WI38 (cell line): ENCODE measurements at regions not wholly inside any gene's neighbourhood (a gene's known extent, or its start where the extent isn't known, plus 50 kb on each side); places are given as distances from the start of the nearest gene placed in this dataset.

ENCODE experiments used
- H3K4me3 ChIP-seq: 2 replicates; pipeline ENCODE4 v1.5.1; 2011; ENCODE audit warnings: low read depth, mild to moderate bottlenecking, control low read depth, low read length
- TF ChIP-seq, protein P1 (sequence below): IDR thresholded peaks from 2 replicates; pipeline ENCODE4 v1.5.1; 2012; ENCODE audit warnings: low read depth, mild to moderate bottlenecking, control low read depth, low read length

- TF ChIP-seq, protein P1, sequence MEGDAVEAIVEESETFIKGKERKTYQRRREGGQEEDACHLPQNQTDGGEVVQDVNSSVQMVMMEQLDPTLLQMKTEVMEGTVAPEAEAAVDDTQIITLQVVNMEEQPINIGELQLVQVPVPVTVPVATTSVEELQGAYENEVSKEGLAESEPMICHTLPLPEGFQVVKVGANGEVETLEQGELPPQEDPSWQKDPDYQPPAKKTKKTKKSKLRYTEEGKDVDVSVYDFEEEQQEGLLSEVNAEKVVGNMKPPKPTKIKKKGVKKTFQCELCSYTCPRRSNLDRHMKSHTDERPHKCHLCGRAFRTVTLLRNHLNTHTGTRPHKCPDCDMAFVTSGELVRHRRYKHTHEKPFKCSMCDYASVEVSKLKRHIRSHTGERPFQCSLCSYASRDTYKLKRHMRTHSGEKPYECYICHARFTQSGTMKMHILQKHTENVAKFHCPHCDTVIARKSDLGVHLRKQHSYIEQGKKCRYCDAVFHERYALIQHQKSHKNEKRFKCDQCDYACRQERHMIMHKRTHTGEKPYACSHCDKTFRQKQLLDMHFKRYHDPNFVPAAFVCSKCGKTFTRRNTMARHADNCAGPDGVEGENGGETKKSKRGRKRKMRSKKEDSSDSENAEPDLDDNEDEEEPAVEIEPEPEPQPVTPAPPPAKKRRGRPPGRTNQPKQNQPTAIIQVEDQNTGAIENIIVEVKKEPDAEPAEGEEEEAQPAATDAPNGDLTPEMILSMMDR = peak; percentile 84
- no peak overlapping the region for H3K4me3 ChIP-seq
Observed at GRCh38 chr17:33779234-33779591, 475.9 kb upstream of the CCL2 start.

- H3K4me3 ChIP-seq = no peak overlapping the region
- TF ChIP-seq, protein P1 = no peak
Observed at GRCh38 chr17:33785281-33785680, 469.8 kb upstream of the CCL2 start.

GRCh38 chr17:33786478-33786877, 468.6 kb upstream of the CCL2 start:
- no peak overlapping the region for H3K4me3 ChIP-seq
- TF ChIP-seq, protein P1 = no peak

DNA sequence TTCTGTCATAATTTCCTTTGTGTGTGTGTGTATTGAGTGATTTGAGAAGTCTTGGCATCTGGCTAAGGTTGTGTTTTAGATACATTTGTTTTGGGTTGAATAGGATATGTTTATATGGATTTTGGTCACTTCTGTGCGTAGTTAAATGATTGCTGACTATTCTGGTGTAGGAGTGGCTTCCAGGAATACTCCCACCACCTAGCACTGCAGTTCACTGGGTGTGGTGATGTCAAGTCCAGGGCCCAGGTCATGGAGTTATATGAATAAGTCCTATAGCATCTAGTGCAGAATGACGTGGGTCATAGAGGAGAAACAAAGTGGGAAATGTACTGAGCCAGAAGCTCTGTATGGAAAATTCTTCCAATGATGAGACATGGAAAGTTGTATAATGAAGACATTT, 465.4 kb upstream of the CCL2 start:
- H3K4me3 ChIP-seq = no peak overlapping the region
- TF ChIP-seq, protein P1 = no peak

- TF ChIP-seq, protein P1 = no peak
- no peak overlapping the region for H3K4me3 ChIP-seq
Observed at GRCh38 chr17:33797181-33797580, 457.9 kb upstream of the CCL2 start.

DNA sequence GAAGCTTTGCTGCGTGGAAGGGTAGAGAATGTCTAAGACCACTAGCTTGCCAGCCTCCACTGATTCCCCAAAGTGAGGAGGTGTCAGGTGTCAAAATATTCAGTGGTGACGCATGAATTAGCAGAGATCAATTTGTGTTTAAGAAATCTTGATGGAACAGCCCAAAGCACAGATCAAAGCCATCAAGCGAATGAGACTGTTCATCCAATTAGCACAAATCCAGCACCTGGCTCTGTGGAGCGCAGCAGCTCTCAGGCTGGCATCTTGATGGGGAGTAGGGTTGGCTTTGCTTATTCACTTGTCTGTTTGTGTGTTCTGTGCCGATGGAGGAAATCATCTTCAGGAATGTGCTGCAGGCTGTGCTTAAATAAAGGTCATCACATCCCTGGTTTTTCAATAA, 456.8 kb upstream of the CCL2 start:
- H3K4me3 ChIP-seq = no peak overlapping the region
- TF ChIP-seq, protein P1 = no peak

GRCh38 chr17:33802349-33803198, 452.5 kb upstream of the CCL2 start:
- TF ChIP-seq, protein P1 = no peak
- H3K4me3 ChIP-seq = no peak overlapping the region
